Activated naive CD4-positive, alpha-beta T cell treated with anti-CD3 and anti-CD28 coated beads, Interleukin-2, amount 50 U/mL, for 24 hours (primary cell): ENCODE measurements at regions not wholly inside any gene's neighbourhood (a gene's known extent, or its start where the extent isn't known, plus 50 kb on each side); places are given as distances from the start of the nearest gene placed in this dataset.

Source experiments
- H3K27ac Mint-ChIP-seq: one replicate; pipeline ENCODE4 v1.8.0; 2021; ENCODE audit warnings: mild to moderate bottlenecking, mixed read lengths
- H3K27me3 Mint-ChIP-seq: one replicate; pipeline ENCODE4 v1.8.0; 2021; ENCODE audit warnings: mixed read lengths
- H3K36me3 Mint-ChIP-seq: one replicate; pipeline ENCODE4 v1.8.0; 2021; ENCODE audit warnings: mixed read lengths
- H3K4me1 Mint-ChIP-seq: one replicate; pipeline ENCODE4 v1.8.0; 2021; ENCODE audit warnings: mixed read lengths
- H3K4me3 Mint-ChIP-seq: one replicate; pipeline ENCODE4 v1.8.0; 2021; ENCODE audit warnings: mild to moderate bottlenecking, mixed read lengths
- H3K9me3 Mint-ChIP-seq: one replicate; pipeline ENCODE4 v1.8.0; 2021; ENCODE audit warnings: mixed read lengths

- Mint-ChIP-seq H3K27ac (no peak overlapping the region), H3K27me3 (no peaks in the 10 kb centered on the region), H3K4me1 (no peaks in the 10 kb centered on the region), H3K9me3 (no peaks in the 10 kb centered on the region), H3K36me3 (no peaks in the 10 kb centered on the region), H3K4me3 (no peak overlapping the region)
These were observed 294.3 kb upstream of the TENM3 start for GRCh38 chr4:181948839-181949382.

GRCh38 chr4:181949704-181950312 is 293.4 kb upstream of the TENM3 start:
- Mint-ChIP-seq H3K4me1 (no peaks in the 10 kb centered on the region), H3K4me3 (no peak overlapping the region), H3K27me3 (no peaks in the 10 kb centered on the region), H3K36me3 (no peaks in the 10 kb centered on the region), H3K27ac (no peak overlapping the region), H3K9me3 (no peaks in the 10 kb centered on the region)

- Mint-ChIP-seq H3K36me3 (no peaks in the 10 kb centered on the region), H3K4me3 (no peak overlapping the region), H3K27ac (no peak overlapping the region), H3K27me3 (no peaks in the 10 kb centered on the region), H3K4me1 (no peaks in the 10 kb centered on the region), H3K9me3 (no peaks in the 10 kb centered on the region)
These were observed 292.7 kb upstream of the TENM3 start for GRCh38 chr4:181950372-181951127.

- no peak overlapping the region for H3K27ac Mint-ChIP-seq
- no peaks in the 10 kb centered on the region for H3K4me1 Mint-ChIP-seq
- no peaks in the 10 kb centered on the region for H3K36me3 Mint-ChIP-seq
- H3K4me3 Mint-ChIP-seq = no peak overlapping the region
- H3K9me3 Mint-ChIP-seq = no peaks in the 10 kb centered on the region
- H3K27me3 Mint-ChIP-seq = no peaks in the 10 kb centered on the region
These were observed 291.9 kb upstream of the TENM3 start for GRCh38 chr4:181951265-181951664.

- Mint-ChIP-seq H3K27ac (no peak overlapping the region), H3K27me3 (no peaks in the 10 kb centered on the region), H3K36me3 (no peaks in the 10 kb centered on the region), H3K4me3 (no peak overlapping the region), H3K9me3 (no peaks in the 10 kb centered on the region), H3K4me1 (no peaks in the 10 kb centered on the region)
These were observed 290.7 kb upstream of the TENM3 start for GRCh38 chr4:181952478-181952877.

GRCh38 chr4:181956512-181956911 is 286.7 kb upstream of the TENM3 start:
- Mint-ChIP-seq H3K27me3 (no peaks in the 10 kb centered on the region), H3K9me3 (no peaks in the 10 kb centered on the region), H3K36me3 (no peaks in the 10 kb centered on the region), H3K4me3 (no peak overlapping the region), H3K27ac (no peak overlapping the region), H3K4me1 (no peaks in the 10 kb centered on the region)

- Mint-ChIP-seq H3K27me3 (no peaks in the 10 kb centered on the region), H3K9me3 (no peaks in the 10 kb centered on the region), H3K4me1 (no peaks in the 10 kb centered on the region), H3K36me3 (no peaks in the 10 kb centered on the region), H3K27ac (no peak overlapping the region), H3K4me3 (no peak overlapping the region)
These were observed 286.1 kb upstream of the TENM3 start for GRCh38 chr4:181957088-181957487.

- Mint-ChIP-seq H3K4me1 (no peaks in the 10 kb centered on the region), H3K9me3 (no peaks in the 10 kb centered on the region), H3K4me3 (no peak overlapping the region), H3K27me3 (no peaks in the 10 kb centered on the region), H3K27ac (no peak overlapping the region), H3K36me3 (no peaks in the 10 kb centered on the region)
These were observed 284.8 kb upstream of the TENM3 start for GRCh38 chr4:181958446-181958845.

- no peaks in the 10 kb centered on the region for H3K36me3 Mint-ChIP-seq
- H3K4me1 Mint-ChIP-seq = no peaks in the 10 kb centered on the region
- H3K27ac Mint-ChIP-seq = no peak overlapping the region
- no peaks in the 10 kb centered on the region for H3K9me3 Mint-ChIP-seq
- no peak overlapping the region for H3K4me3 Mint-ChIP-seq
- no peaks in the 10 kb centered on the region for H3K27me3 Mint-ChIP-seq
These were observed 284.1 kb upstream of the TENM3 start for GRCh38 chr4:181959121-181959520.

- H3K27ac Mint-ChIP-seq = no peak overlapping the region
- no peaks in the 10 kb centered on the region for H3K4me1 Mint-ChIP-seq
- H3K36me3 Mint-ChIP-seq = no peaks in the 10 kb centered on the region
- no peaks in the 10 kb centered on the region for H3K27me3 Mint-ChIP-seq
- H3K4me3 Mint-ChIP-seq = no peak overlapping the region
- H3K9me3 Mint-ChIP-seq = no peaks in the 10 kb centered on the region
These were observed 282.8 kb upstream of the TENM3 start for GRCh38 chr4:181960384-181960783.

- Mint-ChIP-seq H3K9me3 (no peaks in the 10 kb centered on the region), H3K4me3 (no peak overlapping the region), H3K4me1 (no peaks in the 10 kb centered on the region), H3K27ac (no peak overlapping the region), H3K36me3 (no peaks in the 10 kb centered on the region), H3K27me3 (no peaks in the 10 kb centered on the region)
These were observed 280.9 kb upstream of the TENM3 start for GRCh38 chr4:181962321-181962720.

- Mint-ChIP-seq H3K9me3 (no peaks in the 10 kb centered on the region), H3K4me1 (no peaks in the 10 kb centered on the region), H3K27ac (no peak overlapping the region)
These were observed 278.5 kb upstream of the TENM3 start for GRCh38 chr4:181964731-181965130.

GRCh38 chr4:181966104-181966551 is 277.1 kb upstream of the TENM3 start:
- no peaks in the 10 kb centered on the region for H3K27me3 Mint-ChIP-seq
- H3K9me3 Mint-ChIP-seq = no peaks in the 10 kb centered on the region
- H3K4me3 Mint-ChIP-seq = no peak overlapping the region
- no peaks in the 10 kb centered on the region for H3K4me1 Mint-ChIP-seq
- H3K27ac Mint-ChIP-seq = no peak overlapping the region
- no peaks in the 10 kb centered on the region for H3K36me3 Mint-ChIP-seq

More at GRCh38 chr4:181964731-181965130, 278.5 kb upstream of the TENM3 start:
- no peaks in the 10 kb centered on the region for H3K27me3 Mint-ChIP-seq
- no peaks in the 10 kb centered on the region for H3K36me3 Mint-ChIP-seq
- no peak overlapping the region for H3K4me3 Mint-ChIP-seq

- H3K36me3 Mint-ChIP-seq = no peaks in the 10 kb centered on the region
- H3K4me3 Mint-ChIP-seq = no peak overlapping the region
- no peaks in the 10 kb centered on the region for H3K27me3 Mint-ChIP-seq
- no peak overlapping the region for H3K27ac Mint-ChIP-seq
- H3K4me1 Mint-ChIP-seq = no peaks in the 10 kb centered on the region
- H3K9me3 Mint-ChIP-seq = no peaks in the 10 kb centered on the region
These were observed 275.8 kb upstream of the TENM3 start for GRCh38 chr4:181967401-181967800.

GRCh38 chr4:181968371-181968770 is 274.8 kb upstream of the TENM3 start:
- Mint-ChIP-seq H3K4me1 (no peaks in the 10 kb centered on the region), H3K9me3 (no peaks in the 10 kb centered on the region), H3K4me3 (no peak overlapping the region), H3K27me3 (no peaks in the 10 kb centered on the region), H3K27ac (no peak overlapping the region), H3K36me3 (no peaks in the 10 kb centered on the region)

GRCh38 chr4:181969151-181969550 is 274.1 kb upstream of the TENM3 start:
- H3K4me3 Mint-ChIP-seq = no peak overlapping the region
- H3K4me1 Mint-ChIP-seq = no peaks in the 10 kb centered on the region
- no peak overlapping the region for H3K27ac Mint-ChIP-seq
- no peaks in the 10 kb centered on the region for H3K27me3 Mint-ChIP-seq
- H3K9me3 Mint-ChIP-seq = no peaks in the 10 kb centered on the region
- H3K36me3 Mint-ChIP-seq = no peaks in the 10 kb centered on the region
